G401 (cell line): ENCODE measurements at regions not wholly inside any gene's neighbourhood (a gene's known extent, or its start where the extent isn't known, plus 50 kb on each side); places are given as distances from the start of the nearest gene placed in this dataset.
"Not testable (repeated sequence)": the region's sequence is repeated elsewhere in the genome, so short reads cannot be mapped to it uniquely, and the experiment has no call there.

Source experiments
- DNase-seq: peaks from one replicate; pipeline ENCODE4 v3.0.0-alpha.2; 2015; ENCODE audit warnings: low spot score
- in situ Hi-C: cut with HindIII; loops from 2 replicates; pipeline ENCODE4 v1.10.0; 2016; ENCODE audit warnings: low sequenced_read_pairs, mixed read lengths

DNA sequence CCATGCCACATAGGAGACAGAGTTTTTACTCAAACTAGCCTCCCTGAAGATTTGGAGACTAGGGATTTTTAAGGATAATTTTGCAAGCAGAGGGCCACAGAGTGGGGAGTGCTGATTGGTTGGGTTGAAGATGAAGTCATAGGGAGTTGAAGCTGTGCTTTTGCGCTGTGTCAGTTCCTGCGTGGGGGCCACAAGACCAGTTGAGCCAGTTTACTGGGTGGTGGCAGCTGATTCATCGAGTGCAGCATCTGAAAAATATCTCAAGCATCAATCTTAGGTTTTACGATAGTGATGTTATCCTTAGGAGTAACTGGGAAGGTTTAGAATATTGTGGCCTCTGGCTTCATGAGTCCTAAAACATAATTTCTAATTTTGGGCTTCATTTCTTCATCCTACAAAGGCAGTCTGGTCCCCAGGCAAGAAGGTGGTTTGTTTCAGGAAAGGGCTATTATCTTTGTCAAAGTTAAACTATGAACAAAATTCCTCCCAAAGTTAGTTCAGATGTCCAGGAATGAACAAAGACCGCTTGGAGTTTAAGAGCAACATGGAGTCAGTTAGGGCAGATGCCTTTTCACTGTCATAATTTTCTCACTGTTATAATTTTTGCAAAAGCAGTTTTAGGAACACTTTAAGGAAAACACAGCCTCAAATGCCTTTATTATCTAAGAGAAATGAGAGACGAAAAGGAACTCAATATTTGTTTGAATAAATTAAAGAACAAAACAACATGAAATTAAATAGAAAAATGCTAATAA is 960.8 kb upstream of the PRKX start:
- DNase-seq, result no peak
- in situ Hi-C loops, result no loop called here

DNA sequence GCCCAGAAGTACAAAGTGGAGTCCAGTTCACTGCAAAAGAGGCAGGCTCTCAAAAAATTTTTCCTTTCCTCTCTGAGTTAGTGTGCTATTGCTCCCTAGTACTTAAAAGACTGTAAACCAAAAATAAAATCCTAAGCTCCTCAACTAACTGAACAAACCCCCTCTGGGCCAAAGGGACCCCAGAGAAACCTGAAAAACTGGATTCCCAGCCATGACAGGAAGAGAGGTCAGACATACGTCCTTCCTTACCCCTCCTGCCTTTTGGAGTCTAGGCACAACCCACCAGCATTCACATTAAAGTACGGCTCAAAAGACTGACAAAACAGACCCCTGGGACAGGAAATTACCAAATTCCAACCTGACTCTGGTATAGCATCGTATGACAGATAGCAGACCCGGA is 957.9 kb upstream of the PRKX start:
- DNase-seq, result no peak
- in situ Hi-C loops, result no loop called here

DNA sequence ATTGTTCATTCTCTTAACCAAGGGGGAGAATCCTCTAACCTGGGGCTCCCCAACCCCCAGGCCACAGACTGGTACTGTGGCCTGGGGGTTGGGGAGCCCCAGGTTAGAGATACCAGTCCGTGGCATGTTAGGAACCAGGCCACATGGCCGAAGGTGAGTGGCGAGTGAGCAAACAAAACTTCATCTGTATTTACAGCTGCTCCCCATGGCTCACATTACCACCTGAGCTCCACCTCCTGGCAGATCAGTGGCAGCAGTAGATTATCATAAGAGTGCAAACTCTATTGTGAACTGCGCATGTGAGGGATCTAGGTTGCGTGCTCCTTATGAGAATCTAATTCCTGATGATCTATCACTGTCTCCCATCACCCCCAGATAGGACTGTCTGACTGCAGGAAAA is 957.2 kb upstream of the PRKX start:
- in situ Hi-C loops, result no loop called here
- DNase-seq, result no peak

DNA sequence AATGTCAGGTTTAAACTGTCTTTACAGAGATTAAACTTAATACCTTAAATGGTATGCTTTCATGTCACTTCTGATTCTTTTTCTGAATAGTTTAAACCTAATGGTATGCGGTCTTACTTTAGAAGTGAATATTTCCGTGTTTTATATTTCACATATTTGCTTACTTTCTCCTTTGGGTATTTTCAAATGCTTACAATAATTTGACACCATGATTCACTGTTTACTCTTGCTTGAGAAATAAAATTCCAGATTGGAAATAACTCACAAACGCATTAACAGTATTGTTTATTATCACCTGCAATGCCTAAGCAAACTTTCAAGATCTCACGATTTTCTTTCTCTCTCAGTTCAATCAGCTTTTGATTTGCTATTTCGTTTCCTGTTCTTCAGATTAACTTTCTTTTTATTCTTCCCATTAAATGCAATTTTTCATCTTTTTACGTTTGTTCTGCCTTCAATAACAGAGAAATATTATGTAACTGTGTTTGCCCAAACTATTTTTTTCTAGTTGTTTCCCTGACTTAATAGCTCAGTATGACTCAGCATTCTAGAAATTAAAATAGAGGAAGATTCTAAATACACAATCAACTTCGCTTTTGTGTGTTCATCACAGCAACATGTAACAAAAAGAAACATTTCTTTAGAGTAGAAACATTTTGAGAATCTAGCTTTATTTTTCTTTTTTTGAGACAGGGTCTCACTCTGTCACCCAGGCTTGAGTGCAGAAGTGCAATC is 955.5 kb upstream of the PRKX start:
- no peak for DNase-seq
- in situ Hi-C loops, result no loop called here

DNA sequence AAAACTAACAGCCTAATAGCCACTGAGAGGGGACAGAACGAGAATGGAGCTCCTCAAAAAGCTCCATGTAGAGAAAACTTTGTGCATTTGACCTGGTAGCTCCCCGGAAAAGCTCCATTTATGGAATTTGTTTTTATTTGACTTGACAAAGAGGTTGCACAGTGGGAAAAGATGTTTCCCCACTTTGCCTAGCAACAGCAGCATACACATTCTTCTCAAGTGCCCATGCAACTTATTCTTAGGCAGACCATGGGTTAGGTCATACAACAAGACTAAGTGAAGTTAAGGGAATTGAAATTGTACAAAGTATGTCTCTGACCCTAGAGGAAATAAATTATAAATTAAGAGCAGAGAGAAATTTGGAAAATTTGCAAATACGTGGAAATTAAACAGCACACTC is 949.6 kb upstream of the PRKX start:
- in situ Hi-C loops, result no loop called here
- no peak for DNase-seq

DNA sequence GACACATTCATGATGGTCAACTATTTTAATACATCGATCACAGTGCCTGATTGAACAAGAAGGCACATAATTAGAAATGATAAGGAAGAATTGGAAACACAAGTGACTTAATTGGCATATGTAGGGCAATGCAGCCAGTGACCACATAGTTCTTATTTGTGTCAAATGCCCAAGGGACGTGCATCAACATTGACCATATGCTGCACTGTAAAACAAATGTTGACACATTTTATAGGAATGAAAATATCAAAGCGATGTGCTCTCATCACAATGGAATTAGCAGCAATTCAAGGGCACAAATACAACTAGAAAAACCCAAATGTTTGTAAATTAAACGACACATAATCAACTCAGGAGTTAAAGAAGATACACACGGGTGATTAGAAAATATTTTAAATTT is 948.3 kb upstream of the PRKX start:
- in situ Hi-C loops, result no loop called here
- no peak for DNase-seq

DNA sequence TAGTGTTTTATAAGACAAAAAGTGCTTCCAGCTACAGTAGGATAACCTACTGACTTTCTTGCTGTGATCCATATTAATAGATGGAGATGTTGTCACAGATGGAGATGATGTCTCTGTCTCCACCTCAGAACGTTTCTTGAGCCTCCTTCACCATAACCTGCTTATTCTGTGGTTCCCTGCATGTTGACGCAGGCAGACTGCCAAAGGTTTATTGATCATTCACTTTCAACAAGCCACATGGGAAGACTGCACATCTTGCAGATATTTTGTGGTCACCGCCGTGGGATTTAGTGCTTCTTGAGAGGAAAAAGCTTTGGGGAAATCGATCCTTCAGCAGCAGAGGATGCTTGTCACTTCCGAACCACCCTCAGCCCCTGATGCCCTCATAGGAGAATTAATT is 943.0 kb upstream of the PRKX start:
- in situ Hi-C loops, result no loop called here
- no peak for DNase-seq

DNA sequence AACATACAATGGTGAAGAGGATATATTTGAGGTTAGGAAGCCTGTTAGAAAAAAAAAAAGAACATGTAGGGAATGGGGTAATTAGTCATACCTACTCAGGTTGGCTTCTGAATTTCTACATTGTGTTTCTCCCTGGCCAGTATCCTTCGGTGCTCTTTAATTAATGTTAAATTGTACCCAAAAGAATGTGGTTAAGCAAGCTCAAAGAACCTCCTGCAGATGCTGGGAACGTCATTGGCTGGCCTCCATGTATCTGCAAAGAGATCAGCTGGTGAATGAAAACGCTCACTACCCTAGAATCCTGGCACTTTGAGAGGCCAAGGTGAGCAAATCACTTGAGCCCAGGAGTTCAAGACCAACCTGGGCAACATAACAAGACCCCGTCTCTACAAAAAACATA is 942.3 kb upstream of the PRKX start:
- in situ Hi-C loops, result no loop called here
- DNase-seq, result no peak

DNA sequence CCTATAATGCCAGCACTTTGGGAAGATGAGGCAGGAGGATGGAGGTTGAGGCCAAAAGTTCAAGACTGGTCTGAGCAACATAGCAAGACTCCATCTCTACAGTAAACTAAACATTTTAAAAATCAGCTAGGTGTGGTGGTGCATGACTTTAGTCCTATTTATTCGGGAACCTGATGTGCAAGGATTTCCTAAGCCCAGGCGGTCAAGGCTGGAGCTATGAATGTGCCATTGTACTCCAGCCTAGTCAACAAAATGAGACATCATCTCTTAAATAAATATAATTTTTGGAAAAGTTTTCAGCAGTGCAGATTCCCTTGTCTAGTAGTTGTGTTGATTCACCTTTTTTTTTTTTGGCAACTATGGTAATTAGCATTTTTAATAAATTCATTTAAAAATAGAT is 928.7 kb upstream of the PRKX start:
- no peak for DNase-seq
- in situ Hi-C loops, result no loop called here

DNA sequence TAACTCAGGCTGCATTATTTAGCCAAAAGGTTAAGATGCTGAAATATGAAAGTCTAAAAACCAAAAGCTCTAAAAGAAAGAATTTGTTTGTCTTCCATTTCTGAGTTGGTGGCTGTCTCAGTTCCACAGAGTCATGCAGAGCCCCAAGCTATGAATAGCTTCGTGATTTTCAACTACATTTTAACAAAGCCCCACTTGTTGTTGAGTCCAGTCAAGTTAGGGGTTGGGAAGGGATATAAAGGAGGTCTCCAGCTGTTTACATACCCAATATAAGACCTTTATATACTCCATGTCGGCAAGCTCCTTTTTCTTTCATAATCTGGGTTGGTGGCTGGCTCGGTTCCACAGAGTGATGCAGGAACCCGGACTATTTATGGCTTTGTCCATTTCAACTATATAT is 924.6 kb upstream of the PRKX start:
- DNase-seq, result no peak
- in situ Hi-C loops, result no loop called here

DNA sequence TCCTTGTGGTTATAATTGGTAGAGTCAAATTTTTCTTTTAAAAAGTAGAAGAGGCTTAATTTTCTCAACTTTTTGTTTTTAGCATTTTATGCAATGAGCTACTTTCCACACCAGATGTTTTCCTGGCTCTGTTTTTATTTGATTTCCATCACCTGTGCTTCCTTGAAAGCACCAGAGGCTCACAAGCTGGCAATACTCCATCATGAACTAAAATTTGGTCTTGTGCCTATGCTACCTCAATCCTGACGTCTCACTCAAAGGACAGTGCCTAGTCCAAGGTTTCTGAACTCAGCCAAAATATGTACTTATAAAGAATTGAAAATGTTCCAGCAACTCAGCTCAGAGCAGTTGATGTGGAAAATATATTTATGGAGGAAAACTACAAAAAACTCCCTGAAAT is 914.0 kb upstream of the PRKX start:
- DNase-seq, result no peak
- in situ Hi-C loops, result no loop called here

DNA sequence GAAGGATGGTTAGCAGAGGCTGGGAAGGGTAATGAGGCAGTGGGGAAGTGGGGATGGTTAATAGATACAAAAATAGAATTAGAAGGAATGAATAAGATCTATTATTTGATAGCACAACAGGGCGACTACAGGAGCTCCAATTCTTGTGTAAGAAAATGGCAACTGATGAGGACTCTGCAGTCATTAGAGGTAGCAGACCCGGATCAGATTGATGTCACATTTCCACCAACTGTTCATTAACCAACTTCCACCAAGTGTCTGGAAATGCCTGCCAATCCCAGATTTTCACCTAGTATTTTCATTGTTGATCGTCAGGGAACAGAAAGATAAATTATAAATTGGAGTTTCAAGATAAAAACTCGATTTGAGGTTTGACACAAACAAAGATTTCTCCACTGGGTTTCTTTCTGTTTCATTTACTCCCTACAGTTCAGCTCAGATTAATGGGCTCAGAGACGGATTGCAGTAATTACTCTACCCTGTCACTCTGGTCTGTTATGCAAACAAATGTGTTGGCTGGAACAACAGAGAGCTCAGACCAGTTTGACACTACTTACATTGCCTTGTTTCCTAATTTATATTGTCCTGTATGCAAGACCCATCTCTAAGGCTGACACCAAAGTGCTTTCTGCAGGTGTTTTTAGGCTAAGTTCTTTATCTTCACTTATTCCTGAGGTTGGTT is 909.2 kb upstream of the PRKX start:
- no peak for DNase-seq
- in situ Hi-C loops, result no loop called here

DNA sequence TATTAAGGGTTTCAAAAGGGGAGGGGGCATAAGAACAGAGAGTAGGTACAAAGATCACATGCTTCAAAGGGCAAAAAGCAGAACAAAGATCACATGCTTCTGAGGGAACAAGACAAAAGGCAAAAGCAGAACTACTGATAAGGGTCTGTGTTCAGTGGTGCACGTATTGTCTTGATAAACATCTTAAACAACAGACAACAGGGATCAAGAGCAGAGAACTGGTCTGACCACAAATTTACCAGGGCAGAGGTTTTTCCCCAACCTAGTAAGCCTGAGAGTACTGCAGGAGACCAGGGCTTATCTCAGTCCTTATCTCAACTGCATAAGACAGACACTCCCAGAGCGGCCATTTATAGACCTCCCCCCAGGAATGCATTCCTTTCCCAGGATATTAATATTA is 900.2 kb upstream of the PRKX start:
- in situ Hi-C loops, DNase-seq: not testable (repeated sequence)

DNA sequence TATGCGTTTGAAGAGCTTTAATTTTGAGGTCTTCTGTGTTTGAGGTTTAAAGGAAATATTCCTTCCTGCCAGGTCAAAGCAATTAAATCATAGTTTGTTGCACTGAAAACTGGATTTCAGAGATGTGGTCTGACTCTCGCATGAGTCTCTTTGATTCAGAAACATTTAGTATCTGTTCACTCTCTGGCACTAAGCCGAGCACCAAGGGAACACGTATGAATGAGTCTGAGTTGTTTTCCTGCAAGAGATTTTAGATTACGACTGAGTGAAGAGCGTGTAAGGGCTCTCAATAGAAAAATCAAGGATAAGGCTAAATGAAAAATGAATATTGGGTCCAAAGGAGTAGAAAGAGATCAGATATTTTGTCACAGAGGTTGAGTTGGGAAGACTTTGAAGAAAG is 875.4 kb upstream of the PRKX start:
- in situ Hi-C loops, result no loop called here
- DNase-seq, result no peak

DNA sequence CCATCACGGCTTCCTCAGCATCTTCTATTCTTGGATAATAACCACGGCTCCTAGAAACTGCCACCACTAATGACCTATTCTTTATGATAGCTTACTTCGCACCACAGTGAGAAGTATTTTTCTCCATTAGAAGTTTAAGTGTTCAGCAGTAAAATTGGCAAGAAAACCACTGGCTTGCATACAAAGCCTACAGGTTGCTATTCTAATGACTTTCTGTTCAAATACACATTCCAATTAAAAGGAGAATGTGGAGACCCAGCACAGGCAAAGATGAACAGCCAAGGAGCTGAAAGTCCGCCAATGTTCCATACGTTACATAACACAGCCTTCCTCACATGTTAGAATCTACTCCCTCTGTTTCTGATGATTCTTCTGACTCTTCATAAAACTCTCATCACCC is 875.0 kb upstream of the PRKX start:
- DNase-seq, result no peak
- in situ Hi-C loops, result no loop called here

DNA sequence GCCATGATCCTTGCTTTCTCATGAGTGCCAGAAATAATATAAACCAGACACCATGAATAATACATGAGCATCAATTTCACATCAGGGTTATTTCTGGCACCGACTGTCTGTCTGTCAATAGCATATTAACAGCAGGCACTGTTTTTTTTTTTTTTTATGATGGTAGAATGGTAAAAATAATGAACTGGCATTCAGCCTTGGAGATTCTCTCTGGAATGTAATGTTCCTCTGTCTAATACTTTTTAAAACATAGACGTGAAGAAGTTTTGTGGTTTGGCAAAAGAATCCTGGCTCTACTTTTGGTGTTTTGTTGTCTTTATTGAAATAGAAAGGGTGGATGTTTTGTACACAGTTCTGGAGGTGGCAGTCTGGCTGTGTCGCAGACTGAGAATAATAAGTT is 874.6 kb upstream of the PRKX start:
- DNase-seq, result no peak

DNA sequence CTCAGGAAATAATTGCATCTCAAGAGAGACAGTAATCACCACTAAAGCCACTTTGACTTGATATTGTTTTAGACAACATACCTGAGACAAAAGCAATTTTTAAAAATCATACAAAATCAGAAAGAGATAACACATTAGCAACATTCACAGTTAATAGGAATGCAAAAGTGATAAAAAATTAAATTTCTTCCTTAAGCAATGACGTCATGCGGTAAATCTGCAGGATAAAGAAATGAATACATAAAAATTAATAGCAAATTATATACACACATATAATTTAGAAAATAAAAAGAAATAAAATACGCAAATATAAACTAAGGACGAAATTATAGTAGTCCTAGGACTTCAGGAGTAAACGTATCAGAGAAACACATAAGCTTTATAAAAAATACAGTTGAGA is 866.5 kb upstream of the PRKX start:
- in situ Hi-C loops, result no loop called here
- DNase-seq, result no peak

More for the DNA sequence above, 874.6 kb upstream of the PRKX start:
- in situ Hi-C loops, result no loop called here

DNA sequence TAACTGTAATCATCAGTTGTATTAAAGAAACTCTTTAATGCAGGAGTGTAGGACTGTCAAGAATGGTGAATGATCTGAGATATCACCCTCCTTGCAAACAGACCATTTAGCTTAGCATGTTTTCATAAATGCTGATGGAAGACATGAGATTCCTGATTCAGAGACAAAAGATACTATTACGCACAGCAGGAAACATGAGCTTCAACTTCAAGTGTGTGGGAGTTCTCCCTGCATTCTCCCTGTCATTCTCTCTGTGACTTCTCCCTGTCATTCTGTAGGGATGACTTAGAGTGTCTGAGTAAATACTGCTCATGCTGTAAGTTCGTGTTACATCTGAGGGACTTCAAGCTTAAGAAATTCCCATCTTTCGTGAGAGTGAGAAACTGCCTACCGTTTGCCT is 866.0 kb upstream of the PRKX start:
- in situ Hi-C loops, result no loop called here
- no peak for DNase-seq

DNA sequence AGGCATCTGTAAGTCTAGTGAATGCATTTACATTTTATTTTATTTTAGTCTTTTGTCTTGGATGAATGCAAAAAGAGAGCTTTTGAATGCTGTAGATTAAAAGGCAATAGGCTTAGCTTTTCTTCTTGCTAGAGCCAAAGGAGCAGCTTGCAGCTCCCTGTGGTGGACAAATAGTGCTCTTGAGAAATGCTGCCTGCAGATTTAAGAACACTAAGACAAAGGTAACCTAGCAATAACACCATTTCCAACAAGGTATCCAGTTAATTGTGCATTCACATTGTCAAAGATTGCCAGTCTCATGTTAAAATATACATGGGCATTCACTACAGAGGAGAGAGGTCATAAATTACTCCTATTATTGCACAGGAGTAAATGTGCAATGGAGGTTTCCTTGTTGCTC is 859.2 kb upstream of the PRKX start:
- no peak for DNase-seq
- in situ Hi-C loops, result no loop called here

DNA sequence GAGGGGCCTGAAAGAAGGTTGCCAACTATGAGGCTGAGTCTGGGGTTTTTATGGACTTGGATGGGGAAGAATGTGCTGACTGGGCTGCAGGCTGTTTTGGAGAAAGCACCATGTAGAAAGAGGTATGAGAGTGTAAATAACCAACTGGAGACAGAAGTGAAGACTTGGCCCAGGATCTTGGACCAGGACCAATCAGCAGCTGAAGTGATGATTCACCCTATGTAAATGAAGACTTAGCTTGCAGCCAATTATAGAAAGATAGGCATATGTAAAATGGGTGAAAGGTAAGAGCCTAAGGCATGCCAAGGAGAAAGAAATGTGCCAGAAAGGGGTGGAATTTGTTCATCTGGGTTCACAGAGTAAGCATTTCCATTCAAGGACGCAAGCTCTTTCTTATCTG is 856.7 kb upstream of the PRKX start:
- DNase-seq, result no peak
- in situ Hi-C loops, result no loop called here

DNA sequence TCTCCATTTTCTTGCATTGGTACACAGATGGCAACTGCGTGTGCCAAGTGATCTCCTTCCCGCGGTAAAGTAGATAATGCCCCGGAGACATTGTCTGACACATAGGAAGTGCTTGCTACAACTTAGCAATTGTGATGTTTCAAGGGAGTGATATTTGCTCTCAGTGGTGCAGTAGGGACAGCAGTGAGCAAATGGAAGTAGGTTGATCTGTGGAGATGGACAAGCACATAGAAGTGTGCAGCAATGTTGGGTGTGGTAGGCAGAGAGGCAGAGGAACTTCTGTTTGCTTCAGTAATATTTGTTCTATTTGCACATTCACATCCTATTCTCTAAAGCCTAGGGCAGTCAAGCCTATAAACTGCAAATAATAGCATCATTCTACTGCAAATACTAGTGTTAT is 846.7 kb upstream of the PRKX start:
- in situ Hi-C loops, result no loop called here
- DNase-seq, result no peak
